ENCODE measurements at regions not wholly inside any gene's neighbourhood (a gene's known extent, or its start where the extent isn't known, plus 50 kb on each side); places are given as distances from the start of the nearest gene placed in this dataset.

DNA sequence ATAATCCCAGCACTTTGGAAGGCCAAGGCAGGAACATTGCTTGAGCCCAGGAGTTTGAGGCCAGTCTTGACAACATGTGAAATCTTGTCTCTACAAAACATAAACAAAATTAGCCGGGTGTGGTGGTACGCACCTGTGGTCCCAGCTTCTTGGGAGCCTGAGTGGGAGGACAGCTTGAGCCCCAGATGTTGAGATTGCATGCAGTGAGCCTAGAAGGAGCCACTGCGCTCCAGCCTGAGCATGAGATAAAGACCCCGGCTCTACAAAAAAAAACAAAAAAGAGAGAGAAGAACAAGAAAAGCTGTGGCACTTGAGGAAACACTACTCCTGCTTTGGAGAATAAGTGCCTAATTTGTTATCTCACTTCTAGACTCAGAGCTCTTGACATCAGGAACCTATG is 146.6 kb downstream of the GLUL start:
- TF ChIP-seq CTCF (IDR thresholded peaks at IDR 0.05) (no peak), POLR2A (IDR thresholded peaks at IDR 0.05) (no peak)
